MM.1S (cell line): ENCODE measurements at regions not wholly inside any gene's neighbourhood (a gene's known extent, or its start where the extent isn't known, plus 50 kb on each side); places are given as distances from the start of the nearest gene placed in this dataset.

ENCODE experiments used
- DNase-seq: peaks from one replicate; pipeline ENCODE4 v3.0.0-alpha.2; 2015
- H2AFZ ChIP-seq: fragments of 300-600 bp; sonication (generic); 2 replicates; pipeline ENCODE4 v1.6.0; 2016; ENCODE audit warnings: antibody characterized with exemption, low read length
- H3F3A ChIP-seq: fragments of 300-600 bp; sonication (generic); 2 replicates; pipeline ENCODE4 v1.6.1; 2016; ENCODE audit warnings: mild to moderate bottlenecking, antibody characterized with exemption, low read length, moderate library complexity, mixed read lengths; ENCODE audit not compliant: insufficient read depth
- H3K27ac ChIP-seq: fragments of 300-600 bp; sonication (generic); 2 replicates; pipeline ENCODE4 v1.5.1; 2016; ENCODE audit warnings: mild to moderate bottlenecking, low read length
- H3K27me3 ChIP-seq: fragments of 300-600 bp; sonication (generic); replicated peaks from 2 replicates; pipeline ENCODE4 v1.6.0; 2016; ENCODE audit warnings: low read length; ENCODE audit not compliant: insufficient read depth
- H3K36me3 ChIP-seq: fragments of 300-600 bp; sonication (generic); replicated peaks from 2 replicates; pipeline ENCODE4 v1.6.1; 2016; ENCODE audit warnings: mild to moderate bottlenecking, low read length, mixed read lengths; ENCODE audit not compliant: insufficient read depth
- H3K4me1 ChIP-seq: fragments of 300-600 bp; sonication (generic); 2 replicates; pipeline ENCODE4 v1.6.1; 2016; ENCODE audit warnings: low read length, mixed read lengths
- H3K4me2 ChIP-seq: fragments of 300-600 bp; sonication (generic); 2 replicates; pipeline ENCODE4 v1.6.0; 2016; ENCODE audit warnings: low read depth, low read length
- H3K4me3 ChIP-seq: fragments of 300-600 bp; sonication (generic); 2 replicates; pipeline ENCODE4 v1.5.1; 2016; ENCODE audit warnings: low read length, mixed read lengths
- H3K79me2 ChIP-seq: fragments of 300-600 bp; sonication (generic); 2 replicates; pipeline ENCODE4 v1.6.1; 2016; ENCODE audit warnings: mixed run types, low read length, mixed read lengths
- H3K9ac ChIP-seq: fragments of 300-600 bp; sonication (generic); 2 replicates; pipeline ENCODE4 v1.6.1; 2016; ENCODE audit warnings: low read length, mixed read lengths
- H3K9me2 ChIP-seq: fragments of 300-600 bp; sonication (generic); replicated peaks from 2 replicates; pipeline ENCODE4 v1.6.1; 2016; ENCODE audit warnings: mild to moderate bottlenecking, low read length, mixed read lengths; ENCODE audit not compliant: insufficient read depth
- H3K9me3 ChIP-seq: fragments of 300-600 bp; sonication (generic); replicated peaks from 2 replicates; pipeline ENCODE4 v1.6.1; 2016; ENCODE audit warnings: mild to moderate bottlenecking, low read length, mixed read lengths; ENCODE audit not compliant: insufficient read depth
- H4K20me1 ChIP-seq: fragments of 300-600 bp; sonication (generic); 2 replicates; pipeline ENCODE4 v1.6.1; 2016; ENCODE audit warnings: mild to moderate bottlenecking, low read length, moderate library complexity, mixed read lengths; ENCODE audit not compliant: insufficient read depth
- EZH2 ChIP-seq: fragments of 300-600 bp; sonication (generic); optimal IDR thresholded peaks from 2 replicates; pipeline ENCODE3; 2017; ENCODE audit warnings: low read depth, mild to moderate bottlenecking, antibody characterized with exemption, low read length, mixed read lengths
- EZH2phosphoT487 ChIP-seq: fragments of 300-600 bp; sonication (generic); IDR thresholded peaks from 2 replicates; pipeline ENCODE4 v1.6.1; 2018; ENCODE audit warnings: antibody characterized with exemption, low read length
- TF ChIP-seq, protein P1 (sequence below): fragments of 300-600 bp; sonication (generic); IDR thresholded peaks from 2 replicates; pipeline ENCODE4 v1.5.1; 2016; ENCODE audit warnings: antibody characterized with exemption, low read length, mixed read lengths

GRCh38 chr19:28292822-28293500 lies 920.0 kb downstream of the UQCRFS1 start:
- H3K4me3 ChIP-seq = no peak overlapping the region

DNA sequence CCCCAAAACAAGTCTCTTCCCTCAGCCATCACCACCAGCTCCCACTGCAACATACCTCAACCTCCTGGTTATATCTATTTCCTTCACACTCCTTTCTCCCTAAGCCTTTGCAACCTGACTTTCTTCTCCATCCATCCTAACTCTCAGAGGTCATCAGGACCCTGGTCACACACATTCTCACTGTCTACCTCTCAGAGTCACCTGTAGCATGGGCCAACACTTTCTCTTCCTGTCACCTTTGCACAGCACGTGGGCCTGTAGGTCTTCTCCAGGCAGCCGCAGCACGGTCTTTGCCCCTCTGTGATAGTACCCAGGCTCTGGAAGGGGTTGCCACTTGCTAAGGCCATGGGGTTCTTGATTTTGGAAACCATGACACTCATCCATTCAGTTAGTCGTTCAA lies 921.1 kb downstream of the UQCRFS1 start:
- Histone ChIP-seq H3K4me3 (no peak overlapping the region), H3K9me2 (no peaks in the 10 kb centered on the region), H3K4me2 (no peak overlapping the region), H3K27me3 (no peaks in the 10 kb centered on the region), H3K27ac (no peak overlapping the region), H3K4me1 (no peaks in the 10 kb centered on the region), H3K9ac (no peak overlapping the region), H3K79me2 (no peaks in the 10 kb centered on the region), H3K9me3 (no peaks in the 10 kb centered on the region), H3K36me3 (no peaks in the 10 kb centered on the region), H3F3A (no peaks in the 10 kb centered on the region), H4K20me1 (no peaks in the 10 kb centered on the region), H2AFZ (no peak overlapping the region)
- no peak for DNase-seq
- TF ChIP-seq EZH2phosphoT487 (no peak), EZH2 (no peak)
- TF ChIP-seq, protein P1, sequence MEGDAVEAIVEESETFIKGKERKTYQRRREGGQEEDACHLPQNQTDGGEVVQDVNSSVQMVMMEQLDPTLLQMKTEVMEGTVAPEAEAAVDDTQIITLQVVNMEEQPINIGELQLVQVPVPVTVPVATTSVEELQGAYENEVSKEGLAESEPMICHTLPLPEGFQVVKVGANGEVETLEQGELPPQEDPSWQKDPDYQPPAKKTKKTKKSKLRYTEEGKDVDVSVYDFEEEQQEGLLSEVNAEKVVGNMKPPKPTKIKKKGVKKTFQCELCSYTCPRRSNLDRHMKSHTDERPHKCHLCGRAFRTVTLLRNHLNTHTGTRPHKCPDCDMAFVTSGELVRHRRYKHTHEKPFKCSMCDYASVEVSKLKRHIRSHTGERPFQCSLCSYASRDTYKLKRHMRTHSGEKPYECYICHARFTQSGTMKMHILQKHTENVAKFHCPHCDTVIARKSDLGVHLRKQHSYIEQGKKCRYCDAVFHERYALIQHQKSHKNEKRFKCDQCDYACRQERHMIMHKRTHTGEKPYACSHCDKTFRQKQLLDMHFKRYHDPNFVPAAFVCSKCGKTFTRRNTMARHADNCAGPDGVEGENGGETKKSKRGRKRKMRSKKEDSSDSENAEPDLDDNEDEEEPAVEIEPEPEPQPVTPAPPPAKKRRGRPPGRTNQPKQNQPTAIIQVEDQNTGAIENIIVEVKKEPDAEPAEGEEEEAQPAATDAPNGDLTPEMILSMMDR = no peak

More at GRCh38 chr19:28292822-28293500, 920.0 kb downstream of the UQCRFS1 start:
- no peak for TF ChIP-seq EZH2phosphoT487
- no peak for TF ChIP-seq EZH2
- TF ChIP-seq, protein P1 = no peak
- Histone ChIP-seq H3K36me3 (no peaks in the 10 kb centered on the region), H3K27ac (no peak overlapping the region), H2AFZ (no peak overlapping the region), H3K9me2 (no peaks in the 10 kb centered on the region), H3K9ac (no peak overlapping the region), H3K9me3 (no peaks in the 10 kb centered on the region), H3K4me1 (no peaks in the 10 kb centered on the region), H3K4me2 (no peak overlapping the region), H3K27me3 (no peaks in the 10 kb centered on the region), H3F3A (no peaks in the 10 kb centered on the region), H3K79me2 (no peaks in the 10 kb centered on the region), H4K20me1 (no peaks in the 10 kb centered on the region)
- no peak for DNase-seq

- Histone ChIP-seq H3K79me2 (no peaks in the 10 kb centered on the region), H3F3A (no peaks in the 10 kb centered on the region), H3K9me2 (no peaks in the 10 kb centered on the region), H2AFZ (no peak overlapping the region), H3K27ac (no peak overlapping the region), H3K4me3 (no peak overlapping the region), H3K9me3 (no peaks in the 10 kb centered on the region), H3K27me3 (no peaks in the 10 kb centered on the region), H3K4me1 (no peaks in the 10 kb centered on the region), H3K4me2 (no peak overlapping the region), H4K20me1 (no peaks in the 10 kb centered on the region), H3K36me3 (no peaks in the 10 kb centered on the region), H3K9ac (no peak overlapping the region)
- TF ChIP-seq, protein P1 = no peak
- no peak for TF ChIP-seq EZH2phosphoT487
- TF ChIP-seq EZH2 = no peak
- no peak for DNase-seq
Measured at GRCh38 chr19:28290963-28291657, 921.8 kb downstream of the UQCRFS1 start.
